BLaER1 (cell line): ENCODE measurements at regions not wholly inside any gene's neighbourhood (a gene's known extent, or its start where the extent isn't known, plus 50 kb on each side); places are given as distances from the start of the nearest gene placed in this dataset.

Experiments used
- H3K27ac ChIP-seq: shearing (Covaris generic); formaldehyde crosslinking; 2 replicates; pipeline ENCODE4 v1.8.1; 2022
- H3K27me3 ChIP-seq: shearing (Covaris generic); formaldehyde crosslinking; 2 replicates; pipeline ENCODE4 v1.8.1; 2022
- H3K36me3 ChIP-seq: shearing (Covaris generic); formaldehyde crosslinking; 2 replicates; pipeline ENCODE4 v1.8.1; 2022
- H3K4me1 ChIP-seq: shearing (Covaris generic); formaldehyde crosslinking; 2 replicates; pipeline ENCODE4 v1.8.1; 2022
- H3K4me2 ChIP-seq: shearing (Covaris generic); formaldehyde crosslinking; 2 replicates; pipeline ENCODE4 v1.8.1; 2022
- H3K4me3 ChIP-seq: shearing (Covaris generic); formaldehyde crosslinking; 2 replicates; pipeline ENCODE4 v1.8.1; 2022
- H3K9ac ChIP-seq: shearing (Covaris generic); formaldehyde crosslinking; 2 replicates; pipeline ENCODE4 v1.8.1; 2022
- H3K9me3 ChIP-seq: shearing (Covaris generic); formaldehyde crosslinking; 2 replicates; pipeline ENCODE4 v1.8.1; 2022
- H4K20me1 ChIP-seq: shearing (Covaris generic); formaldehyde crosslinking; 2 replicates; pipeline ENCODE4 v1.8.1; 2022
- Cebpa-rat ChIP-seq: shearing (Covaris generic); IDR thresholded peaks from 2 replicates; pipeline ENCODE4 v1.8.1; 2022

DNA sequence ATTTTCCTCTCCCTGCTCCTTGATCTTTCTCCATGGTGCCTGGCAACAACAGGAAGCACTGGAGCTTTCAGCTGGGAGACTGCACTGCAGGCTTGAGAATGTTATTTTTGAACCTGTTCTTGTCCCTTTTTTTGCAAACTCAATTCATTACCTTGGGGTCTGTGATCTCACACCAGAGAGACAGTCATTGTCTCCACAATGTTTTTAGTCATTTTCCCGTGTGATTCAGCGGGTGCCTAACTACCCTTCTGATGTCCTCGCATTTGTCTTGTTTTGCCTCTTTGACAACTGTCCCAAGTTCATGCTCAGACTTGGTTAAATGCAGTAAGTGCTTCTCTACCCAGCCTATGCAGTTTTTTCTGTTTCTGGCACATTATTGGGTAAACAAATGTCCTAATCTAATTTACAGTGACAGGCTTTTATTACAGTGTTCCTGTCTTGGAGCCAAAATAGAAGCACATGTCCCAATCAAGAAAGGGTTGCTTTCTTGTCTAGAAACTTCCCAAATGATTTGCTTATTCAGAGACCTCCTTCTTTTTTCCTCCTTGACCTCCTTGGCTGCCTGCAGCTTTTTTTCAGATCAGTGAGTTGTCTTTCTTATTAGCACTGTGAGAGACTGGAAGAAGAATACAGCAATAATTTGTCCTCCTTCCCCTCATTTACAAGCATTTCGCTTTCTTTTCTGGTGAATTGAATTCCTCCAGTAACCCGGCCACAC is 162.4 kb downstream of the NSUN3 start:
- Histone ChIP-seq H3K27ac (no peak overlapping the region), H3K9ac (no peak overlapping the region), H3K36me3 (no peaks in the 10 kb centered on the region), H3K4me1 (no peaks in the 10 kb centered on the region), H3K27me3 (no peaks in the 10 kb centered on the region), H3K9me3 (peaks cover 18% of the 10 kb centered on the region), H3K4me2 (no peak overlapping the region), H3K4me3 (no peak overlapping the region), H4K20me1 (no peaks in the 10 kb centered on the region)
- no peak for TF ChIP-seq Cebpa-rat

DNA sequence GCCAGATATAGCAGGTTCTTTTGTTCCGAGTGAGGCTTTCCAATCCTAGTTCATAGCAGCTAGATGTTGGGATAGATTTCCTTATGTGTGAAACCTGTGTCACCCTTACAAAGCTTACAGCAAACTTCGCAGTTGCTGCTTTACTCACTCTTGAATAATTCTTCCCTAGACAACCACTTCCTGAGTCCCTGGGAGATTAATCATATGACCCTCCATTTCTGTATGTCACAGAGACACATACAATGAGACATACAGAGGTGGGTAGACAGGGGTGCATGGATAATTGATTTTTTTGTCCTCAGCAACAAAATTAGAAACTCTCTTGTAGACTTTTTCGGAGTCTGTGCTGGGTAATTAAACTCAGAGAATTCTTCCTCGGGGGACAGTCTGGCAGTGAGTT is 163.2 kb downstream of the NSUN3 start:
- no peaks in the 10 kb centered on the region for H3K4me1 ChIP-seq
- no peak overlapping the region for H3K4me3 ChIP-seq
- H3K27ac ChIP-seq: no peak overlapping the region
- H4K20me1 ChIP-seq: no peaks in the 10 kb centered on the region
- peaks cover 18% of the 10 kb centered on the region for H3K9me3 ChIP-seq
- no peak overlapping the region for H3K4me2 ChIP-seq
- no peaks in the 10 kb centered on the region for H3K27me3 ChIP-seq
- H3K9ac ChIP-seq: no peak overlapping the region
- no peak for TF ChIP-seq Cebpa-rat
- H3K36me3 ChIP-seq: no peaks in the 10 kb centered on the region

DNA sequence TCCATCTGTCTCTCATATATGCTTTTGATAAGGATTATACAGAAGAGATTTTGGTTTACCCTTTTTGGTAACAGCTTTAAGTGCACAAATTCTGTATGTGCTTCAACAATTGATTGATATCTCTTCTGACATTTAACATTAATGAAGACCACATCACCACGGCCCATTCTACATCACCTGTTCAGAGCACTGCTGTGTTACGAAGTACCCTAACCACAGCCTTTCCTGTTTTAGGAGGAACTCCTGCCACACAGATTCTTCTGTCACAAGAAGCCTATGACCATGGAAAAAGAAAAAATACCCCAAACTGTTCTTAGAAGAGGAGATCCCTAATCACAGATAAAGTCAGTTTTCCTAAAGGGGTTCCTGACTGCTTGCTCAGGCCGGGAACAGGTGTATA is 170.1 kb downstream of the NSUN3 start:
- Histone ChIP-seq H4K20me1 (no peaks in the 10 kb centered on the region), H3K9ac (no peak overlapping the region), H3K27me3 (no peaks in the 10 kb centered on the region), H3K36me3 (no peaks in the 10 kb centered on the region), H3K4me2 (no peak overlapping the region), H3K9me3 (no peaks in the 10 kb centered on the region), H3K4me3 (no peak overlapping the region), H3K27ac (no peak overlapping the region), H3K4me1 (no peaks in the 10 kb centered on the region)
- no peak for TF ChIP-seq Cebpa-rat

DNA sequence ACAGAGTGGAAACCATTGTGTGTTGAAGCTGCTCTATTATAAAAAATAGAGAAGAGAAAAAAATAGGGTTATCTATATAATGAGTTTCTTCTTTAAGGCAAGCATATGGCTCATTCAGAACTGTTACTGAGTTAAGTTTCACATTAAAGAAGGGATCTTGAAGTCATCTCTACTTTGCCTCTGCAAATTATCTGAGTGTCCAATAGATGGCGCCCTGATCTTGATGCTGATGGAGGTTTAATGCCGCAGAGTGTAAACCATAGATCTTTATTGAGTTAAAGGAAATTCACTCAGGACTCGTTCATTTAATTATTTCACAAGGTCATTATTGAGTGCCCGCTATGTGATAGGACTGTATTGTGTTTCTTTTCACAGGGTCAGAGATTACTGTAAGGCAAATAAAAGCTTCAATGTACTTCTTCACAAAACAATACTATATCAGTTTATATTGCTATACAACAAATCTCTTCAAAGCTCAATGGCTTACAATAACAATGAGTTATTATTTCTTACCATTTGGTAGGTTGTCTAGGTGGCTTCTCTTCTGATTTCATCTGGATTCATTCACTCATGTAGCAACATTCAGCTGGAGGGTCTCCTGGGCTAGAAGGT is 171.4 kb downstream of the NSUN3 start:
- Histone ChIP-seq H3K4me1 (no peaks in the 10 kb centered on the region), H3K36me3 (no peaks in the 10 kb centered on the region), H3K4me2 (no peak overlapping the region)

DNA sequence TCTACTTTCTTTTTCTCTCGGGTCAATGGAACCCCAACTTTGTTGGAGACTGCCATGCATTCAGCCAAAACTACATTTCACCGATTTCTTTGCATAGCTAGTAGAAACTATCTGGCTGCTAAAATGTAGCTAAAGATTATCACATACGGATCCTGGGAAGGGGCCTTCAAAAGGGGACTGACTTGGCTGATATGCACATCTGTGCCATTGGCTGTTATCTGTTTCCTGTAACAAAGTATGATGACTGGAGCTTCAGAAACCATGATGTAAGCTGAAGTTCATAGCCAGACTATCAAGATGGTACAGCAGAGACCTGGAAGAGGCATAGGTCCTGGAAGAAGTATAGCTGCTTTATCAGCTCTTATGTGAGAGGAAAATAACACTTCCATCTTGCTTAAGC is 179.1 kb downstream of the NSUN3 start:
- H3K36me3 ChIP-seq: no peaks in the 10 kb centered on the region

More for the DNA sequence above, 171.4 kb downstream of the NSUN3 start:
- no peak for TF ChIP-seq Cebpa-rat
- no peak overlapping the region for H3K9ac ChIP-seq
- no peak overlapping the region for H3K27ac ChIP-seq
- H3K9me3 ChIP-seq: no peaks in the 10 kb centered on the region
- no peaks in the 10 kb centered on the region for H3K27me3 ChIP-seq
- H4K20me1 ChIP-seq: no peaks in the 10 kb centered on the region
- no peak overlapping the region for H3K4me3 ChIP-seq

DNA sequence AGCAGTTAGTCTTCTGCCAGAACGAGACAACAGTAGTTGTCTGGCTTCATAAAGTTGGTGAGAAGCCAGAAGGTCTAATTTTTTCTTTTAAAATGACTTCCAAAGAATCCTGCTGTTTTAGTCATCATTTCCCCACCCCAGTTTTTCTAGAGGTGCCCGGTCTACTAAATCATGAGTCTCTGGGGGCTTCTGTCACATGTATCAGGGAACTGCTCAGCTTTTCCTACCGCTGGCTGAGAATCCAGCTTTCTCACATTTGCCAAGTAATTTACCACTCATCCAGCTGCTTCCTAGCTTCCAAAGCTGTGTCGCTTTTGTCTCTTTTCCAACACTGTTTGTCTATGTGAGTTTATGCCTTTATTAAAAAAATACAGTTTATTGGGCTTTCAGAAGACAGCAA is 183.3 kb downstream of the NSUN3 start:
- no peak overlapping the region for H3K4me2 ChIP-seq
- no peaks in the 10 kb centered on the region for H3K27me3 ChIP-seq
- no peaks in the 10 kb centered on the region for H4K20me1 ChIP-seq
- H3K9me3 ChIP-seq: no peaks in the 10 kb centered on the region
- no peak for TF ChIP-seq Cebpa-rat
- H3K4me3 ChIP-seq: no peak overlapping the region
- H3K36me3 ChIP-seq: no peaks in the 10 kb centered on the region
- H3K27ac ChIP-seq: no peak overlapping the region
- no peak overlapping the region for H3K9ac ChIP-seq
- H3K4me1 ChIP-seq: no peaks in the 10 kb centered on the region

More for the DNA sequence above, 179.1 kb downstream of the NSUN3 start:
- H3K9me3 ChIP-seq: no peaks in the 10 kb centered on the region
- H3K9ac ChIP-seq: no peak overlapping the region
- H3K4me2 ChIP-seq: no peak overlapping the region
- H3K27ac ChIP-seq: no peak overlapping the region
- no peaks in the 10 kb centered on the region for H3K27me3 ChIP-seq
- H3K4me1 ChIP-seq: no peaks in the 10 kb centered on the region
- no peak overlapping the region for H3K4me3 ChIP-seq
- TF ChIP-seq Cebpa-rat: no peak
- no peaks in the 10 kb centered on the region for H4K20me1 ChIP-seq

DNA sequence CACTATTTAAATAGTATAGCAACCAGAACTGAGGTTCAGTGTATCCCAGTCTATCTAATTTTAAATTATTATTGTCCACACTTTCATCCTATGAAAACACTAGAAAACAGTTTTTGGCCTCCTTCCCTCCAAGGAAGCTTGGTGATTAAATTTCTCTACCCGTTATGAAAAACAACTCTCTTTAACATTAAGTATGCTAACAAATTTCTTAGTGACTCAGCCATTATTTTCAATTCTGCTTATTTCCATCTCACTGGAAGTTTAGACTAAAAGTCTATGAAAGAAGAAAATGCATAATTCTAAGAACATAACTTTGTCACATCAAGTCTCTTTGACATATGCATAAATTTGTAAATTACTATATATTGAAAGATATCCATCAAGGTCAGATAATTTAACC is 185.2 kb downstream of the NSUN3 start:
- Histone ChIP-seq H3K4me1 (no peaks in the 10 kb centered on the region), H3K4me3 (no peak overlapping the region), H3K4me2 (no peak overlapping the region), H3K9me3 (no peaks in the 10 kb centered on the region), H3K36me3 (no peaks in the 10 kb centered on the region), H3K27ac (no peak overlapping the region), H3K9ac (no peak overlapping the region), H3K27me3 (no peaks in the 10 kb centered on the region), H4K20me1 (no peaks in the 10 kb centered on the region)
- TF ChIP-seq Cebpa-rat: no peak

DNA sequence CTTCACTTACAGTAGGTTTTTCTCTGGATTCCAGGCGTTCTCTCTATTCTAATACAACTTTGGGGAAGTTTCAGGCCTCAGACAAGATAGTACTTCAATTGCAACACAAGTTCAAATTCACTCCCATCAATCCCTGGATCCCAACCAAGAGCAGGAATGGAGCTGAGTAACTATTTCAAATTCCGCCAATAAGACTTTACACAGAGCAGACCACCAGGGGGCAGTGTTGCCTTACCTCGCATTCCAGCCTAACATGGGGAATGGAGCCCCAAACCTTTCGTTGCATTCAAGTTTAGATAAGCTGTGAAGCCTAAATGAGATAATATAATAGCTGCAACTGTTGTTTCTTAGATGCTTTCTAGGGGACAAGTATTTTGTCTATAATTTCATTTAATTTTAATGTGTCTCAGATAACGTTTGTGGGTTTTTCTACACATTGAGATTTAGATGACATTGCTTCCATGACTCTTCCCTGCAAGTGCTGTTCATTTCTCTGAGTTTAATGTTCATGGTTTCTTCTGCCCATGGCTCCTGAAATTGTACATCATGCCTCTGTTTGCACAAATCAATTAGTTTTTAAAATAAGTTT is 186.7 kb downstream of the NSUN3 start:
- Histone ChIP-seq H3K9ac (no peak overlapping the region), H3K4me2 (no peak overlapping the region), H3K36me3 (no peaks in the 10 kb centered on the region), H3K27ac (no peak overlapping the region), H3K4me1 (no peaks in the 10 kb centered on the region), H3K27me3 (no peaks in the 10 kb centered on the region), H3K9me3 (no peaks in the 10 kb centered on the region), H3K4me3 (no peak overlapping the region), H4K20me1 (no peaks in the 10 kb centered on the region)
- TF ChIP-seq Cebpa-rat: no peak

DNA sequence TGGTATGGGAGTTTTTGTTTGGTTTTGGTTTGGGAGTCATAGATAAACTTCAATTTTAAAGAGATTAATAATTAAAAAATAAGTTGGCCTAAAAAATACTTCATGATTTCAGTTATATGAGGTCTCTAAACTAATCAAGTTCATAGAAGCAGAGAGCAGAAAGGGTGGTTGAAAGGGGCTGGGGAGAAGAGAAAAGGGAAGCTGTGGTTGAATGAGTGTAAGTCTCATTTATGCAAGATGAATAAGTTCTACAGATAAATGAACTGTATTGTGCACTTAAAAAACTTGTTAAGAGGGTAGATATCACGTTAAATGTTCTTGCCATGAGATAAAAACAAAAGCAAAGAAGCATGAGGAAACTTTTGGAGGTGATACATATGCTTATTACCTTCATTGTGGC is 188.7 kb downstream of the NSUN3 start:
- TF ChIP-seq Cebpa-rat: no peak
- no peak overlapping the region for H3K4me3 ChIP-seq
- H3K4me1 ChIP-seq: no peaks in the 10 kb centered on the region
- no peak overlapping the region for H3K4me2 ChIP-seq
- H3K9me3 ChIP-seq: no peaks in the 10 kb centered on the region
- no peaks in the 10 kb centered on the region for H4K20me1 ChIP-seq
- H3K27ac ChIP-seq: no peak overlapping the region
- H3K9ac ChIP-seq: no peak overlapping the region
- no peaks in the 10 kb centered on the region for H3K36me3 ChIP-seq
- H3K27me3 ChIP-seq: no peaks in the 10 kb centered on the region

DNA sequence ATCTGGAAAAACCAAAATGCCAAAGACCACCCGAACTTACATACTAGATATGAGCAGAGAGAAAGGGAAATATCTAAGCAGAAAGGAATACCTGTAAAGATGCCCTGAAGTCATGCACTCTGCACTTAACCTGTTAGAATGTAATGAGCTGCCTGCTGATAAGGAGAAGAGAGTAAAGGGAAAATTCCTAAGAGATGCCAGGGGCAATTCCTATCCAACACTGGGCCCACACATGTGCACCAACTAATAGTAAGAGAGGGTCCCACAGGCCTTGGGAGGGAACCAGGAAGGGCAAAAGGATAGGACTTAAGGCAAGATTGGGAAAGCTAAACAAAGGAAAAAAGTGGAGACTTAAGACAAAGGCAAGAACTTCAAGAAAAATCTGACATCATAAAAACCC is 189.5 kb downstream of the NSUN3 start:
- no peaks in the 10 kb centered on the region for H3K36me3 ChIP-seq
- no peaks in the 10 kb centered on the region for H4K20me1 ChIP-seq
- H3K27me3 ChIP-seq: no peaks in the 10 kb centered on the region
- H3K9me3 ChIP-seq: no peaks in the 10 kb centered on the region
- H3K9ac ChIP-seq: no peak overlapping the region
- H3K4me3 ChIP-seq: no peak overlapping the region
- no peak overlapping the region for H3K4me2 ChIP-seq
- H3K27ac ChIP-seq: no peak overlapping the region
- no peaks in the 10 kb centered on the region for H3K4me1 ChIP-seq
- no peak for TF ChIP-seq Cebpa-rat
